HG02852 (cell line): ENCODE measurements at regions not wholly inside any gene's neighbourhood (a gene's known extent, or its start where the extent isn't known, plus 50 kb on each side); places are given as distances from the start of the nearest gene placed in this dataset.
A peak's percentile ranks its signal among the peaks of the same experiment; 100 is the strongest.
"Not testable (repeated sequence)": the region's sequence is repeated elsewhere in the genome, so short reads cannot be mapped to it uniquely, and the experiment has no call there.

ENCODE experiments used
- ATAC-seq: cut with Tn5 transposase; IDR thresholded peaks from one replicate; pipeline ENCODE4 v1.9.1; 2021; ENCODE audit warnings: mild to moderate bottlenecking, moderate library complexity; ENCODE audit not compliant: unreplicated experiment

DNA sequence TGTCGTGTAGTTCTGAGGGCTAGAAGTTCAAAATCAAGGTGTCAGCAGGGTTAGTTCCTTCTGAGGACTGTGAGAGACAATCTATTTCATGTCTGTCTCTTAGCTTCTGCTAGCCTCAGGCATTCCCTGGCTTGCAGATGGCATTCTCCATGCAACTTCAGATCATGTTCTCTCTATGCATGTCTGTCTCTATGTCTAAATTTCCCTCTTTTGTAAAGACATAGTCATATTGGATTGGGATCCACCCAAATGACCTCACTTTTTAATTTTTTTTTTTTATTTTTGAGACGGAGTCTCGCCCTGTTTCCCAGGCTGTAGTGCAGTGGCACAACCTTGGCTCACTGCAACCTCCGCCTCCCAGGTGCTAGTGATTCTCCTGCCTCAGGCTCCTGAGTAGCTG lies 104.6 kb downstream of the RAP2B start:
- no peak for ATAC-seq

- ATAC-seq = no peak
Measured at GRCh38 chr3:153268564-153269279, 106.7 kb downstream of the RAP2B start.

GRCh38 chr3:153269730-153270129 lies 107.7 kb downstream of the RAP2B start:
- ATAC-seq = no peak

- no peak for ATAC-seq
Measured at GRCh38 chr3:153273217-153273616, 111.2 kb downstream of the RAP2B start.

- no peak for ATAC-seq
Measured at GRCh38 chr3:153273767-153274435, 111.9 kb downstream of the RAP2B start.

DNA sequence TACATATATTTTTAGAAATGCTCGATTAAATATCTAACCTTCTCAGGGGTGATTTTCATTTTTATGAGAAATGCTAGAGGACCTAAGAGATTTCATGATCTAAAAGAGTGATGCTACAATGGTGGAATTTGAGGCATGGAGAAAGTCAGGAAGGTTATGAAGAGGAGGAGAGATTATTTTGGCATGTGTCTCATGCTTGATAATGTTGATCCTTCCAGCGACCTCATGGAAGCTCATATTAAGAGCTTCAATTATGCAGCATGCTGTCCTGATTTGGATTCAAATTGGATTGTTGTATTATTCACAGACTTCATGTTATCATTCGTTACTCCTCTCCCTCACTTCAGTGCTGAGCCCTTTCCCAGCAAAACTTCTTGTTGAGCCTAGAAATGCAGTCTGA lies 112.5 kb downstream of the RAP2B start:
- no peak for ATAC-seq

- no peak for ATAC-seq
Measured at GRCh38 chr3:153275514-153275913, 113.5 kb downstream of the RAP2B start.

GRCh38 chr3:153277029-153277428 lies 115.0 kb downstream of the RAP2B start:
- no peak for ATAC-seq

DNA sequence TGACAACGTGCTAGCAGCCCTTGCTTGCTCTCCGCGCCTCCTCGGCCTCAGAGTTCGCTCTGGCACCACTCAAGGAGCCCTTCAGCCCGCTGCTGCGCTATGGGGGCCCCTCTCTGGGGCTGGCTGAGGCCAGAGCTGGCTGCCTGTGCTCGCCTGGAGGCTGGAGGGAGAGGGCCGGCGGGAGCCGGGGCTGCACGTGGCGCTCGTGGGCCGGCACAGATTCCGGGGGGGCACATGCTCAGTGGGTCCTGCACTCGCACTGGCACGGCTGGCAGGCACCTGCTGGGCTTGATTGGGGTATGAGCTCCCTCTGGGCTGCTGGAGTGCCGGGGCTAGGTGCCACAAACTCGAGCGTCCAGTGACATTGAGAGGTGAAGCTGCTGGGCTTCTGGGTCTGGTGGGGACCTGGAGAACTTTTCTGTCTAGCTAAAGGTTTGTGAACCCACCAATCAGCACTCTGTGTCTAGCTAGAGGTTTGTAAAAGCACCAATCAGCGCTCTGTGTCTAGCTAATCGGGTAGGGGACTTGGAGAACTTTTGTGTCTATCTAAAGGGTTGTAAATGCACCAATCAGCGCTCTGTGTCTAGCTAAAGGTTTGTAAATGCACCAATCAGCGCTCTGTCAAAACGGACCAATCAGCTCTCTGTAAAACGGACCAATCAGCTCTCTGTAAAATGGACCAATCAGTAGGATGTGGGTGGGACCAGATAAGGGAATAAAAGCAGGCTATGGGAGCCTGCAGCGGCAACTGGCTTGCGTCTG lies 119.4 kb downstream of the RAP2B start:
- not testable (repeated sequence) for ATAC-seq

- ATAC-seq = no peak
Measured at GRCh38 chr3:153282355-153282754, 120.3 kb downstream of the RAP2B start.

- ATAC-seq = peak; percentile 57
Measured at GRCh38 chr3:153284282-153284938, 122.4 kb downstream of the RAP2B start.

DNA sequence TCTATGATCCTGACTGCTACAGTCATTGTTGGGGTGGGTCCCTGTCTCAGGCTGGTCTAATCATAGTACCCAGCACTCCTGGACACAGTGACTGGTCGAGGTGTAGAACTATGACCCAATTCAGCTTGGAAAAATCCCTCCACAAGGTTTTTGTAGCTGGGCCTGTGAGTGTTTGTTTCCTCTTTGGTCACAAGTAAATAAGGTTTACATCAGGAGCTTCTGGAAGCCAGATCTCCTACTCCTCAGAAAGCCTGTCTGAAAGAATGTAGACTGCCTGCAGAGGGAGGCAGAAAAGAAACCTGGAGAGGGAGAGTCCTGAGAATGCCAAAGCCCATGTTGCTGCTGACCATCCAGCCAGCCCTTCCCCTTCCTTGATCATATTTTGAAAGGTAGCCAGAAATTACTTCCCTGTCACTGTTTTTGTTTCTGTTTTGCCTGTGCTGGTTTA lies 123.2 kb downstream of the RAP2B start:
- no peak for ATAC-seq

- no peak for ATAC-seq
Measured at GRCh38 chr3:153285982-153286381, 124.0 kb downstream of the RAP2B start.

GRCh38 chr3:153287017-153287416 lies 125.0 kb downstream of the RAP2B start:
- no peak for ATAC-seq

DNA sequence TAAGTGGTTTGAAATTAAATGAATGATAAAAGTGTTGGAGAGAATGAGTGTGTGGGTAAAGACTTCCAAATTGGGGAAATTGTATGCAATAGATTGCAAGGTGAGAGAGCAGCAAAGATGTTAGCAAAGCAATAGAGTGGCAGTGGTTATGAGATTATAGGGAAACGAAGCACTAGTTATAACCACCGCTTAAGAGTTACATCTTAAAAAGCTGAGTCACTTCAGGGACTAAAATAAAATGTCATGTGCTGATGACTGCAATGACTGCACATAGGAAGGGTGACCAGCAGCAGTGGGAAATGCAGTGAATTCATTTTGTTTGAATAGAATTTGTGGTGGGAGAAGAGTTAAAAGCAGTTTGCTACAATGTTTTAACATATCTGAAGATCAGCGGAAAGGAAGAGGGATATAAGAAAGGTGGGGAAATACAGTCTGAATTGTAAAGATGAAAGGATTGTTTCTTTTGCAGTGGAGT lies 127.3 kb downstream of the RAP2B start:
- no peak for ATAC-seq

GRCh38 chr3:153290268-153291015 lies 128.4 kb downstream of the RAP2B start:
- ATAC-seq = no peak

- no peak for ATAC-seq
Measured at GRCh38 chr3:153291059-153291685, 129.1 kb downstream of the RAP2B start.

DNA sequence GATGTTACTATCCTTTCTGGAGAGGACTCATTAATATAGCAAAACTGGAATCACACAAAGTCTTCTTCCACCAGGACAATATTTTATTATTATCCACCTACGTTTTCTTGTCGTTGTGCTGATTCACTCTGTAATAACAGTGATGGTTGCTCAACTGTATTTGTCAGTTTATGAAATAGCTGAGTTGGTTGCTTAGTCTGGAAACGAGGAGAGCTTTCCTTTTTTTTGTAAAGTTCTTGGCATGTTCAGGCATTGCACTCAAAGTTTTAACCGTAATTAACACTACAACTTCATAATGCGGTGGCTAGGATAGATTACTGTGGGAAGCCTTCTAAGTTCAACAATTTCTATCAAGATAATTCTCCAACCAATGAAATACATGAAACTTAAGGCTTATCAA lies 131.2 kb downstream of the RAP2B start:
- no peak for ATAC-seq

DNA sequence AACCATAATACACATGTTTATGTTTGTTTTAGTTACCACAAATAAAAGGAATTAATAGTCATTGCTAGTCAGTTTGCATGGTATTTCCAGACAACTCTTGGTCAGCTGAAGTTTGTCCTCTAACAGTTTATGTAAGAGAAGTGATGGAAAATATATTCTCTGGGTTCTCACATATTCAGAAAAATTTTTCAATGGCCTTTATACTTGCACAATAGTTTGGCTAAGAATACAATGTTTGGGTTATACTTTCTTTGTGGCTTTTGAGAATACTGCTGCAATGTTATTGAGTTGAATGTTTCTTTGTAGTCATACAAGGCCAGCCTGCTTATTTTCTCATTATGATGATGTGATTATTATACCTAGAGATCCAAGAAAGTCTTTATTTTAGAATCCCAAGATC lies 133.9 kb downstream of the RAP2B start:
- ATAC-seq = no peak

GRCh38 chr3:153305189-153305588 lies 143.2 kb downstream of the RAP2B start:
- ATAC-seq = no peak
